Heart right ventricle (tissue), 16 donors: ENCODE measurements at regions not wholly inside any gene's neighbourhood (a gene's known extent, or its start where the extent isn't known, plus 50 kb on each side); places are given as distances from the start of the nearest gene placed in this dataset.
"Not testable (repeated sequence)": the region's sequence is repeated elsewhere in the genome, so short reads cannot be mapped to it uniquely, and the experiment has no call there.

Source experiments
- ATAC-seq, 8 donors: fragments of 200-7000 bp; cut with Tn5 transposase; one replicate each; pipeline ENCODE4 v1.9.1; 2020; ENCODE audit warnings: mild to moderate bottlenecking in 8 of 8, moderate library complexity in 8 of 8, moderate number of reproducible peaks in 1 of 8
- DNase-seq, 2 donors: peaks; one replicate each; pipeline ENCODE4 v3.0.0-alpha.2; 2020
- H3K27ac ChIP-seq, 10 donors: fragments of 200-600 bp; sonication (generic) in 2 of 10; one replicate each; pipeline versions ENCODE4 v1.5.0 to v1.8.0; 2020 to 2022; ENCODE audit warnings: mild to moderate bottlenecking in 3 of 10
- H3K27me3 ChIP-seq, 7 donors: fragments of 200-600 bp; one replicate each; pipeline ENCODE4 v1.8.0; 2021 to 2022; ENCODE audit warnings: mild to moderate bottlenecking in 2 of 7
- H3K36me3 ChIP-seq, 9 donors: fragments of 200-600 bp; sonication (generic) in 1 of 9; one replicate each; pipeline versions ENCODE4 v1.5.0 to v1.8.0; 2020 to 2022; ENCODE audit warnings: mild to moderate bottlenecking in 2 of 9
- H3K4me1 ChIP-seq, 9 donors: fragments of 200-600 bp; sonication (generic) in 1 of 9; one replicate each; pipeline versions ENCODE4 v1.5.0 to v1.8.0; 2020 to 2022; ENCODE audit warnings: mild to moderate bottlenecking in 4 of 9
- H3K4me3 ChIP-seq, 10 donors: fragments of 200-600 bp; sonication (generic) in 2 of 10; one replicate each; pipeline versions ENCODE4 v1.5.0 to v1.8.0; 2020 to 2022; ENCODE audit warnings: mild to moderate bottlenecking in 7 of 10, moderate library complexity in 2 of 10
- H3K9me3 ChIP-seq, 11 donors: fragments of 200-600 bp in 10 of 11; sonication (generic) in 2 of 11; one replicate each; pipeline versions ENCODE4 v1.5.0 to v1.8.0; 2013 to 2022; ENCODE audit warnings: mild to moderate bottlenecking in 2 of 11, control low read depth in 1 of 11, moderate library complexity in 1 of 11
- CTCF ChIP-seq, 9 donors: fragments of 200-600 bp; sonication (generic) in 2 of 9; IDR thresholded peaks; one replicate each; pipeline versions ENCODE4 v1.5.0 to v1.8.0; 2021 to 2022; ENCODE audit warnings: antibody characterized with exemption in 9 of 9, mild to moderate bottlenecking in 5 of 9, moderate library complexity in 1 of 9
- WGBS, 2 donors: extraction: QIAGEN DNeasy Blood & Tissue Kit; methylation state at CpG; one replicate each; pipeline ENCODE4 v1.1.7; 2013; ENCODE audit warnings: inconsistent platforms in 1 of 2; 5-methylcytosine and 5-hydroxymethylcytosine counted together
- intact Hi-C, 10 donors: fragments of 100-400 bp; cut with DNase I; formaldehyde crosslinking; loops; one replicate each; pipeline versions ENCODE4 v1.11.1 to v1.14.2; 2022
- donor health status: Arrhythmogenic right ventricular cardiomyopathy.
- donor health status: ischemic (EF 13 %, LVEDD 7.1; RV severe dilation, severe dysfunction).
- donor health status: healthy with polysubstance abuse.
- donor health status: DM: no; HTN: yes; CAD: no.
- donor health status: DM: no; HTN: no; CAD: no.
- donor health status: ischemic (EF 25% LVEDD 6.9; RV normal size, moderate dysfunction).
- donor health status: ischemic (EF 25% LVEDD 5.7; RV mildly dilated, moderate dysfunction).
- donor health status: healthy.
- donor health status: DM: yes; HTN: yes; CAD: no.
- donor health status: Ischemic cardiomyopathy.
- donor health status: ischemic (EF 35%, LVEDD 5.7; RV mildly dilated, moderate dysfunction).
- donor health status: nonischemic (EF 11% LVEDD 7.7; RV severe dilation, severe dysfunction).
- donor health status: DM: yes; HTN: yes; CAD: no.
- donor health status: PGD.
- donor health status: ischemic (EF 29% LVEDD 5.4; RV normal size, mild dysfunction).
- donor health status: nonischemic (EF 23%, LVEDD 6.1; RV moderate dilation, normal function).

GRCh38 chr6:144953552-144954240 is 668.6 kb downstream of the UTRN start:
- ATAC-seq = no peak
- no peak for DNase-seq
- Histone ChIP-seq H3K4me3 (no peak overlapping the region), H3K27me3 (no peaks in the 10 kb centered on the region), H3K27ac (no peak overlapping the region), H3K9me3 (no peaks in the 10 kb centered on the region), H3K4me1 (no peaks in the 10 kb centered on the region), H3K36me3 (no peaks in the 10 kb centered on the region)
- intact Hi-C loops = no loop called here
- TF ChIP-seq CTCF (IDR thresholded peaks at IDR 0.05) = no peak
- WGBS, 2 donors = 76 to 86% methylated on average over 5 of the region's 5 CpGs

- H3K4me1 ChIP-seq = no peaks in the 10 kb centered on the region
- ATAC-seq = no peak
- H3K27me3 ChIP-seq = no peaks in the 10 kb centered on the region
- intact Hi-C loops = no loop called here
- H3K9me3 ChIP-seq = no peaks in the 10 kb centered on the region
- 88 to 91% methylated on average over 3 of the region's 3 CpGs for WGBS, 2 donors
- TF ChIP-seq CTCF (IDR thresholded peaks at IDR 0.05) = no peak
- H3K27ac ChIP-seq = no peak overlapping the region
- DNase-seq = no peak
- H3K36me3 ChIP-seq = no peaks in the 10 kb centered on the region
- H3K4me3 ChIP-seq = no peak overlapping the region
Observed at GRCh38 chr6:144954241-144954556, 669.1 kb downstream of the UTRN start.

- DNase-seq = no peak
- intact Hi-C loops = no loop called here
- Histone ChIP-seq H3K4me1 (no peaks in the 10 kb centered on the region), H3K27me3 (no peaks in the 10 kb centered on the region), H3K9me3 (no peaks in the 10 kb centered on the region), H3K36me3 (no peaks in the 10 kb centered on the region), H3K27ac (no peak overlapping the region), H3K4me3 (no peak overlapping the region)
- no peak for TF ChIP-seq CTCF (IDR thresholded peaks at IDR 0.05)
- ATAC-seq = no peak
- WGBS, 2 donors = 25 to 44% methylated on average over 2 of the region's 2 CpGs
Observed at GRCh38 chr6:144955392-144955791, 670.3 kb downstream of the UTRN start.

- TF ChIP-seq CTCF (IDR thresholded peaks at IDR 0.05) = no peak
- intact Hi-C loops = no loop called here
- Histone ChIP-seq H3K4me1 (no peaks in the 10 kb centered on the region), H3K9me3 (no peaks in the 10 kb centered on the region), H3K27me3 (no peaks in the 10 kb centered on the region), H3K27ac (no peak overlapping the region), H3K36me3 (no peaks in the 10 kb centered on the region), H3K4me3 (no peak overlapping the region)
- no peak for DNase-seq
- ATAC-seq = no peak
- WGBS, 2 donors = 75 to 87% methylated on average over 3 of the region's 3 CpGs
Observed at GRCh38 chr6:144955859-144956258, 670.7 kb downstream of the UTRN start.

- DNase-seq, H3K27ac ChIP-seq, H3K36me3 ChIP-seq, H3K27me3 ChIP-seq, H3K4me1 ChIP-seq, intact Hi-C loops, H3K9me3 ChIP-seq, H3K4me3 ChIP-seq, ATAC-seq: not testable (repeated sequence)
Observed at GRCh38 chr6:144956697-144957096, 671.6 kb downstream of the UTRN start.
